GM21723 (cell line): ENCODE measurements at regions not wholly inside any gene's neighbourhood (a gene's known extent, or its start where the extent isn't known, plus 50 kb on each side); places are given as distances from the start of the nearest gene placed in this dataset.
"Not testable (repeated sequence)": the region's sequence is repeated elsewhere in the genome, so short reads cannot be mapped to it uniquely, and the experiment has no call there.

ENCODE experiments used
- ATAC-seq: cut with Tn5 transposase; IDR thresholded peaks from one replicate; pipeline ENCODE4 v1.9.1; 2021; ENCODE audit warnings: mild to moderate bottlenecking, moderate library complexity; ENCODE audit not compliant: unreplicated experiment

- not testable (repeated sequence) for ATAC-seq
Observed at GRCh38 chr5:177863822-177864446, 81.2 kb upstream of the FAM153A start.

- ATAC-seq: not testable (repeated sequence)
Observed at GRCh38 chr5:177857642-177858200, 75.0 kb upstream of the FAM153A start.

DNA sequence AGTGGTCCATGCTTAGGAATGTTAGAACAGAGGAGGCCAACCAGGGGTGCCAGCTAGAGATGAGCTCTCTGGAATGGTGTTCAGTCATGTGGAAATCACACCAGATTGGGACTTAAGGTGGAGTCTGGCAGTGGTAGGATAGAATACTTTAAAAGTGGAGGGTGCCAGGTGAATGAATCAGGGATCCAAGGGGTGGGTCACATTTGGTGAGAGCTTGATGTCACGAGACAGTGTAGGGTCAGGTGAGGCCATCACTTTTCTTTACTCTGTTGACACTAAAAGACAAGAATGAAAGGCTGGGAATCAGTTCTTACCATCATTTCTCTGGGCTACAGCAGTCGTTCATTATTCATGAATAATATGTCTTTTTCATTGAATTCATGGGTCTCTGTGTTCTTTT is 73.8 kb upstream of the FAM153A start:
- ATAC-seq: not testable (repeated sequence)

GRCh38 chr5:177847914-177848313 is 65.2 kb upstream of the FAM153A start:
- not testable (repeated sequence) for ATAC-seq

- not testable (repeated sequence) for ATAC-seq
Observed at GRCh38 chr5:177846598-177846997, 63.9 kb upstream of the FAM153A start.

DNA sequence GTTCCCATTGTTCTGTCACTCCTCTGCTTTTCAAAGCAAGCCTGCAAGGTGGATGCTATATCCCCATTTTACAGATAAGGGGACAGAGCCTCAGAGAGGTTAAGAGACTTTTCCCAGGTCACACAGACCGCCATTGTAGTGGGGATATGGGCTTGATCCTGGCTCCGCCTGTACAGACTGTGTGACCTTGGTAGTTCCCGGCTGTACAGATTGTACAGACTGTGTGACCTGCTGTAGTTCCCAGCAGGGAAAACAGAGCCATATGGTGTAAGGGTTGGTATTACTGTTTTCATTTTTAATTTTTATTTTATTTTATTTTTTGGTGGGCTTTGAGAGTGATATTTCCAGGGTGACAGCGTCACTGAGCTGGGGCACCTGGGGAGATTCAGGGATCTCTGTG is 63.2 kb upstream of the FAM153A start:
- not testable (repeated sequence) for ATAC-seq

DNA sequence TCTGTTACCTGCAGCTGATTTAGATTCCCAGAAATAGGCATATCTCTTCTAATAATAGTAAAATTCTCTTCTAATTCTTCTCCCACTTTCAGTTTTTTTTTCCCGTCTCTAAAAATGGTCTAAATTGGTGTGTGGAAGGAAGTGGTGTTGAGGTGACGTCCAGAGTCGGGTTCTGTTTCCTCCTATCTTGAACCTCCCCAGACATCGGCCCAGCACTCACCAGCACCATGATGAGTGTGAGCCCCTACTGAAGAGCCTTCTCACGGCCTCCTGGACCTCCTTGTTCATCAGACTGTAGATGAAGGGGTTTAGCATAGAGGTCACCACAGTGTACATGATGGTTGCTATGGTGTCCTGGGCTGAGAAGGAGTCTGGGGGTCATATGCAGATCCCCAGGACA is 53.5 kb upstream of the FAM153A start:
- ATAC-seq: not testable (repeated sequence)
